GM12892 (cell line): ENCODE measurements at regions not wholly inside any gene's neighbourhood (a gene's known extent, or its start where the extent isn't known, plus 50 kb on each side); places are given as distances from the start of the nearest gene placed in this dataset.

Experiments used
- POLR2A ChIP-seq: IDR thresholded peaks from 2 replicates; pipeline ENCODE4 v1.6.1; 2011; ENCODE audit warnings: low read depth, low read length, control low read depth
- POLR2AphosphoS5 ChIP-seq: IDR thresholded peaks from 2 replicates; pipeline ENCODE4 v1.6.1; 2011; ENCODE audit warnings: low read depth, low read length, control low read depth
- TAF1 ChIP-seq: IDR thresholded peaks from 2 replicates; pipeline ENCODE4 v1.6.1; 2011; ENCODE audit warnings: low read depth, mild to moderate bottlenecking, control low read depth, low read length, borderline replicate concordance

- TF ChIP-seq POLR2A = no peak
- no peak for TF ChIP-seq TAF1
- no peak for TF ChIP-seq POLR2AphosphoS5
Observed at GRCh38 chr16:66294507-66294906, 72.0 kb upstream of the CDH5 start.
